Liver (tissue), 8 donors: ENCODE measurements at regions not wholly inside any gene's neighbourhood (a gene's known extent, or its start where the extent isn't known, plus 50 kb on each side); places are given as distances from the start of the nearest gene placed in this dataset.

Experiments used
- DNase-seq: peaks from one replicate; pipeline ENCODE4 v3.0.0-alpha.2; 2017; ENCODE audit warnings: low spot score
- H3K27ac ChIP-seq, 2 donors: one replicate each; pipeline ENCODE4 v1.7.0; 2013; ENCODE audit warnings: inconsistent platforms in 2 of 2, low read length in 2 of 2, control low read depth in 1 of 2, low read depth in 1 of 2, mild to moderate bottlenecking in 1 of 2
- H3K27me3 ChIP-seq, 4 donors: one replicate each; pipeline versions ENCODE4 v1.6.1 to v1.7.0; 2013; ENCODE audit warnings: low read length in 3 of 4, inconsistent platforms in 1 of 4, mild to moderate bottlenecking in 1 of 4, moderate library complexity in 1 of 4; ENCODE audit not compliant: control insufficient read depth in 4 of 4, insufficient read depth in 4 of 4
- H3K36me3 ChIP-seq, 4 donors: one replicate each; pipeline versions ENCODE4 v1.6.1 to v1.7.0; 2013; ENCODE audit warnings: low read length in 3 of 4, mild to moderate bottlenecking in 3 of 4, low read depth in 1 of 4, moderate library complexity in 1 of 4; ENCODE audit not compliant: control insufficient read depth in 4 of 4, insufficient read depth in 3 of 4
- H3K4me1 ChIP-seq, 4 donors: one replicate each; pipeline versions ENCODE4 v1.6.1 to v1.7.0; 2013; ENCODE audit warnings: low read length in 3 of 4, mild to moderate bottlenecking in 3 of 4, moderate library complexity in 1 of 4; ENCODE audit not compliant: control insufficient read depth in 4 of 4, insufficient read depth in 4 of 4
- H3K4me3 ChIP-seq, 3 donors: one replicate each; pipeline versions ENCODE4 v1.6.1 to v1.7.0; 2013; ENCODE audit warnings: low read length in 3 of 3, control low read depth in 1 of 3, low read depth in 1 of 3, mild to moderate bottlenecking in 1 of 3
- H3K9ac ChIP-seq, 2 donors: one replicate each; pipeline ENCODE4 v1.7.0; 2013; ENCODE audit warnings: low read length in 2 of 2, mild to moderate bottlenecking in 2 of 2, moderate library complexity in 2 of 2, control low read depth in 1 of 2, low read depth in 1 of 2
- H3K9me3 ChIP-seq, 4 donors: one replicate each; pipeline versions ENCODE4 v1.6.1 to v1.7.0; 2013; ENCODE audit warnings: low read length in 3 of 4; ENCODE audit not compliant: control insufficient read depth in 4 of 4
- EGR1 ChIP-seq, 2 donors: IDR thresholded peaks; 2 replicates each; pipeline ENCODE4 v1.6.1; 2016 to 2018; ENCODE audit warnings: antibody characterized with exemption in 2 of 2, low read depth in 2 of 2
- FOXA1 ChIP-seq: IDR thresholded peaks from 2 replicates; pipeline ENCODE4 v1.6.1; 2016; ENCODE audit warnings: antibody characterized with exemption
- FOXA2 ChIP-seq: IDR thresholded peaks from 2 replicates; pipeline ENCODE4 v1.6.1; 2016; ENCODE audit warnings: antibody characterized with exemption
- GABPA ChIP-seq, 2 donors: IDR thresholded peaks in 1 of 2; conservative IDR thresholded peaks in 1 of 2; 2 replicates each; pipeline ENCODE4 v1.6.1; 2016; ENCODE audit warnings: antibody characterized with exemption in 2 of 2, mild to moderate bottlenecking in 1 of 2, moderate library complexity in 1 of 2
- HNF4A ChIP-seq, 2 donors: conservative IDR thresholded peaks; 2 replicates each; pipeline ENCODE4 v1.6.1; 2016; ENCODE audit warnings: antibody characterized with exemption in 2 of 2, mild to moderate bottlenecking in 2 of 2
- HNF4G ChIP-seq: IDR thresholded peaks from 2 replicates; pipeline ENCODE4 v1.6.1; 2016; ENCODE audit warnings: antibody characterized with exemption
- JUND ChIP-seq, 2 donors: IDR thresholded peaks; 2 replicates each; pipeline ENCODE4 v1.6.1; 2016; ENCODE audit warnings: antibody characterized with exemption in 2 of 2
- NR2F2 ChIP-seq: IDR thresholded peaks from 2 replicates; pipeline ENCODE4 v1.6.1; 2016; ENCODE audit warnings: antibody characterized with exemption
- RAD21 ChIP-seq, 2 donors: IDR thresholded peaks; 2 replicates each; pipeline ENCODE4 v1.6.1; 2016; ENCODE audit warnings: antibody characterized with exemption in 2 of 2, mild to moderate bottlenecking in 2 of 2
- RXRA ChIP-seq, 2 donors: IDR thresholded peaks; 2 replicates each; pipeline ENCODE4 v1.6.1; 2017 to 2018; ENCODE audit warnings: antibody characterized with exemption in 2 of 2, mild to moderate bottlenecking in 1 of 2
- SP1 ChIP-seq: IDR thresholded peaks from 2 replicates; pipeline ENCODE4 v1.6.1; 2018; ENCODE audit warnings: antibody characterized with exemption, mild to moderate bottlenecking
- TAF1 ChIP-seq: conservative IDR thresholded peaks from 2 replicates; pipeline ENCODE4 v1.6.1; 2016; ENCODE audit warnings: antibody characterized with exemption, mild to moderate bottlenecking
- YY1 ChIP-seq: IDR thresholded peaks from 2 replicates; pipeline ENCODE4 v1.6.1; 2016; ENCODE audit warnings: antibody characterized with exemption, mild to moderate bottlenecking
- WGBS: extraction: QIAGEN DNeasy Blood & Tissue Kit; methylation state at CpG from one replicate; pipeline ENCODE4 v1.1.7; 2013; 5-methylcytosine and 5-hydroxymethylcytosine counted together
- TF ChIP-seq, protein P1 (sequence below): IDR thresholded peaks from 2 replicates; pipeline ENCODE4 v1.6.1; 2016; ENCODE audit warnings: antibody characterized with exemption, mild to moderate bottlenecking
- TF ChIP-seq, protein P2 (sequence below): IDR thresholded peaks from 2 replicates; pipeline ENCODE4 v1.6.1; 2016; ENCODE audit warnings: antibody characterized with exemption
- TF ChIP-seq, protein P3 (sequence below): IDR thresholded peaks from 2 replicates; pipeline ENCODE4 v1.6.1; 2016; ENCODE audit warnings: antibody characterized with exemption
- TF ChIP-seq, protein P4 (sequence below): IDR thresholded peaks from 2 replicates; pipeline ENCODE4 v1.6.1; 2016; ENCODE audit warnings: antibody characterized with exemption
- TF ChIP-seq, protein P5 (sequence below): fragments of 150-350 bp; IDR thresholded peaks from 2 replicates; pipeline ENCODE4 v1.5.1; 2017; ENCODE audit warnings: improper control_type of control experiment, low read depth, low read length; ENCODE audit not compliant: missing input control
- donor health status: healthy.
- donor health status: healthy.
- donor health status: healthy.
- donor health status: healthy.
- donor health status: healthy.

DNA sequence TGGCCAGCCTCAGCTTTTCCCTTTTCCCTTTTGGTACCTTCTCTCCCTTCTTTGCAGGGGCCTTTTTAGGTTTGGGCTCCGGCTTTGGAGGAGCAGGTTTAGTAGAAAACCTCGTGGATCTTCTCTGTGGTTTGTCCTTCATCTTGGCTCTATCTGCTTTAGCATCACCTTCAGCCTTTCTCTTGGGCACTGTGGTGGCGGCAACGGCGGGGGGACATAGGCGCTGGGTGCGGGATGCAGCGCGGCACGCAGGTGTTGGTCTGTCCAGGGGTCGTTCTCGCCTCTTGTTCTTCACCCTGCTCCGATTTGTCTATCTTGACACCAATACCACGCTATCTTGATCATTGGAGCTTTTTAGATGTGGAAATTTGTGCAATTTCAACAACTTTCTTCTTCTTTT is 64.5 kb upstream of the SMAD3 start:
- no peak for DNase-seq
- H3K4me1 ChIP-seq = no peaks in the 10 kb centered on the region

DNA sequence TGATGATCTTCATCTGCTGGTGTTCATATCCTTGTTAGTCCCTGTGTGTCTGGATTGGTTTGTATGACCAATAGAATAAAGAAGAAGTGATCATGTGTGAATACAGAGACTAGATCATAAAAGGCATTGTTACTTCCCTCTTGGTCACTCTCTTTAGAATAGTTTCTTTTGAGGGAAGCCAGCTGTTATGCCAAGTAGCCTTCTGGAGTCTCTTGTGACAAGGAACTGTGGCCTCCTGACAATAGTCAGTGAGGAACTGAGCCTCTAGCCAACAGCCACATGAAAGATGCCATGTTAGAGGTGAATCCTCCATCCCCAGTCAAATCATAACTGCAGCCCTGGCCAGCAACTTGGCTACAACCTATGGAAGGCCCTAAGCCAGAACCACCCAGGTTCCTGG is 63.0 kb upstream of the SMAD3 start:
- H3K27me3 ChIP-seq = no peaks in the 10 kb centered on the region
- no peak overlapping the region for H3K27ac ChIP-seq
- H3K4me1 ChIP-seq = no peaks in the 10 kb centered on the region
- H3K9me3 ChIP-seq = no peaks in the 10 kb centered on the region
- H3K36me3 ChIP-seq = peaks cover 0 to 3% (median 0%) of the 10 kb centered on the region in 4 donors
- no peak overlapping the region for H3K4me3 ChIP-seq
- TF ChIP-seq JUND (IDR thresholded peaks at IDR 0.05) (no peak), RXRA (IDR thresholded peaks at IDR 0.05) (no peak), HNF4G (no peak), HNF4A (conservative IDR thresholded peaks at IDR 0.05) (no peak), TAF1 (no peak), FOXA1 (no peak), SP1 (no peak), FOXA2 (no peak), EGR1 (IDR thresholded peaks at IDR 0.05; ENCODE audit: low read depth in 2 of 2) (no peak), GABPA (IDR thresholded peaks at IDR 0.05 in 1 of 2, conservative IDR thresholded peaks at IDR 0.05 in 1 of 2) (no peak), RAD21 (IDR thresholded peaks at IDR 0.05) (no peak), NR2F2 (no peak), YY1 (no peak)
- TF ChIP-seq, protein P1, sequence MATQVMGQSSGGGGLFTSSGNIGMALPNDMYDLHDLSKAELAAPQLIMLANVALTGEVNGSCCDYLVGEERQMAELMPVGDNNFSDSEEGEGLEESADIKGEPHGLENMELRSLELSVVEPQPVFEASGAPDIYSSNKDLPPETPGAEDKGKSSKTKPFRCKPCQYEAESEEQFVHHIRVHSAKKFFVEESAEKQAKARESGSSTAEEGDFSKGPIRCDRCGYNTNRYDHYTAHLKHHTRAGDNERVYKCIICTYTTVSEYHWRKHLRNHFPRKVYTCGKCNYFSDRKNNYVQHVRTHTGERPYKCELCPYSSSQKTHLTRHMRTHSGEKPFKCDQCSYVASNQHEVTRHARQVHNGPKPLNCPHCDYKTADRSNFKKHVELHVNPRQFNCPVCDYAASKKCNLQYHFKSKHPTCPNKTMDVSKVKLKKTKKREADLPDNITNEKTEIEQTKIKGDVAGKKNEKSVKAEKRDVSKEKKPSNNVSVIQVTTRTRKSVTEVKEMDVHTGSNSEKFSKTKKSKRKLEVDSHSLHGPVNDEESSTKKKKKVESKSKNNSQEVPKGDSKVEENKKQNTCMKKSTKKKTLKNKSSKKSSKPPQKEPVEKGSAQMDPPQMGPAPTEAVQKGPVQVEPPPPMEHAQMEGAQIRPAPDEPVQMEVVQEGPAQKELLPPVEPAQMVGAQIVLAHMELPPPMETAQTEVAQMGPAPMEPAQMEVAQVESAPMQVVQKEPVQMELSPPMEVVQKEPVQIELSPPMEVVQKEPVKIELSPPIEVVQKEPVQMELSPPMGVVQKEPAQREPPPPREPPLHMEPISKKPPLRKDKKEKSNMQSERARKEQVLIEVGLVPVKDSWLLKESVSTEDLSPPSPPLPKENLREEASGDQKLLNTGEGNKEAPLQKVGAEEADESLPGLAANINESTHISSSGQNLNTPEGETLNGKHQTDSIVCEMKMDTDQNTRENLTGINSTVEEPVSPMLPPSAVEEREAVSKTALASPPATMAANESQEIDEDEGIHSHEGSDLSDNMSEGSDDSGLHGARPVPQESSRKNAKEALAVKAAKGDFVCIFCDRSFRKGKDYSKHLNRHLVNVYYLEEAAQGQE = no peak
- TF ChIP-seq, protein P2, sequence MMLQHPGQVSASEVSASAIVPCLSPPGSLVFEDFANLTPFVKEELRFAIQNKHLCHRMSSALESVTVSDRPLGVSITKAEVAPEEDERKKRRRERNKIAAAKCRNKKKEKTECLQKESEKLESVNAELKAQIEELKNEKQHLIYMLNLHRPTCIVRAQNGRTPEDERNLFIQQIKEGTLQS = no peak
- TF ChIP-seq, protein P3, sequence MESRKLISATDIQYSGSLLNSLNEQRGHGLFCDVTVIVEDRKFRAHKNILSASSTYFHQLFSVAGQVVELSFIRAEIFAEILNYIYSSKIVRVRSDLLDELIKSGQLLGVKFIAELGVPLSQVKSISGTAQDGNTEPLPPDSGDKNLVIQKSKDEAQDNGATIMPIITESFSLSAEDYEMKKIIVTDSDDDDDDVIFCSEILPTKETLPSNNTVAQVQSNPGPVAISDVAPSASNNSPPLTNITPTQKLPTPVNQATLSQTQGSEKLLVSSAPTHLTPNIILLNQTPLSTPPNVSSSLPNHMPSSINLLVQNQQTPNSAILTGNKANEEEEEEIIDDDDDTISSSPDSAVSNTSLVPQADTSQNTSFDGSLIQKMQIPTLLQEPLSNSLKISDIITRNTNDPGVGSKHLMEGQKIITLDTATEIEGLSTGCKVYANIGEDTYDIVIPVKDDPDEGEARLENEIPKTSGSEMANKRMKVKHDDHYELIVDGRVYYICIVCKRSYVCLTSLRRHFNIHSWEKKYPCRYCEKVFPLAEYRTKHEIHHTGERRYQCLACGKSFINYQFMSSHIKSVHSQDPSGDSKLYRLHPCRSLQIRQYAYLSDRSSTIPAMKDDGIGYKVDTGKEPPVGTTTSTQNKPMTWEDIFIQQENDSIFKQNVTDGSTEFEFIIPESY = no peak
- TF ChIP-seq, protein P4, sequence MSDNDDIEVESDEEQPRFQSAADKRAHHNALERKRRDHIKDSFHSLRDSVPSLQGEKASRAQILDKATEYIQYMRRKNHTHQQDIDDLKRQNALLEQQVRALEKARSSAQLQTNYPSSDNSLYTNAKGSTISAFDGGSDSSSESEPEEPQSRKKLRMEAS = no peak
- H3K9ac ChIP-seq = no peak overlapping the region
- no peak for DNase-seq

More for the DNA sequence above, 64.5 kb upstream of the SMAD3 start:
- Histone ChIP-seq H3K9me3 (no peaks in the 10 kb centered on the region), H3K9ac (no peak overlapping the region), H3K27me3 (no peaks in the 10 kb centered on the region), H3K36me3 (peaks cover 0 to 3% (median 0%) of the 10 kb centered on the region in 4 donors), H3K4me3 (no peak overlapping the region), H3K27ac (no peak overlapping the region)
- whole genome bisulfite sequencing = 93% methylated on average over 14 of the region's 14 CpGs
- TF ChIP-seq GABPA (IDR thresholded peaks at IDR 0.05 in 1 of 2, conservative IDR thresholded peaks at IDR 0.05 in 1 of 2) (no peak), RXRA (IDR thresholded peaks at IDR 0.05) (no peak), HNF4A (conservative IDR thresholded peaks at IDR 0.05) (no peak), EGR1 (IDR thresholded peaks at IDR 0.05; ENCODE audit: low read depth in 2 of 2) (no peak), SP1 (no peak), NR2F2 (no peak), JUND (IDR thresholded peaks at IDR 0.05) (no peak), FOXA1 (no peak), YY1 (no peak), TAF1 (no peak)
- TF ChIP-seq, protein P5, sequence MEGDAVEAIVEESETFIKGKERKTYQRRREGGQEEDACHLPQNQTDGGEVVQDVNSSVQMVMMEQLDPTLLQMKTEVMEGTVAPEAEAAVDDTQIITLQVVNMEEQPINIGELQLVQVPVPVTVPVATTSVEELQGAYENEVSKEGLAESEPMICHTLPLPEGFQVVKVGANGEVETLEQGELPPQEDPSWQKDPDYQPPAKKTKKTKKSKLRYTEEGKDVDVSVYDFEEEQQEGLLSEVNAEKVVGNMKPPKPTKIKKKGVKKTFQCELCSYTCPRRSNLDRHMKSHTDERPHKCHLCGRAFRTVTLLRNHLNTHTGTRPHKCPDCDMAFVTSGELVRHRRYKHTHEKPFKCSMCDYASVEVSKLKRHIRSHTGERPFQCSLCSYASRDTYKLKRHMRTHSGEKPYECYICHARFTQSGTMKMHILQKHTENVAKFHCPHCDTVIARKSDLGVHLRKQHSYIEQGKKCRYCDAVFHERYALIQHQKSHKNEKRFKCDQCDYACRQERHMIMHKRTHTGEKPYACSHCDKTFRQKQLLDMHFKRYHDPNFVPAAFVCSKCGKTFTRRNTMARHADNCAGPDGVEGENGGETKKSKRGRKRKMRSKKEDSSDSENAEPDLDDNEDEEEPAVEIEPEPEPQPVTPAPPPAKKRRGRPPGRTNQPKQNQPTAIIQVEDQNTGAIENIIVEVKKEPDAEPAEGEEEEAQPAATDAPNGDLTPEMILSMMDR = no peak
- TF ChIP-seq, protein P2 = no peak
